ENCODE measurements at regions not wholly inside any gene's neighbourhood (a gene's known extent, or its start where the extent isn't known, plus 50 kb on each side); places are given as distances from the start of the nearest gene placed in this dataset.
"Not testable (repeated sequence)": the region's sequence is repeated elsewhere in the genome, so short reads cannot be mapped to it uniquely, and the experiment has no call there.

DNA sequence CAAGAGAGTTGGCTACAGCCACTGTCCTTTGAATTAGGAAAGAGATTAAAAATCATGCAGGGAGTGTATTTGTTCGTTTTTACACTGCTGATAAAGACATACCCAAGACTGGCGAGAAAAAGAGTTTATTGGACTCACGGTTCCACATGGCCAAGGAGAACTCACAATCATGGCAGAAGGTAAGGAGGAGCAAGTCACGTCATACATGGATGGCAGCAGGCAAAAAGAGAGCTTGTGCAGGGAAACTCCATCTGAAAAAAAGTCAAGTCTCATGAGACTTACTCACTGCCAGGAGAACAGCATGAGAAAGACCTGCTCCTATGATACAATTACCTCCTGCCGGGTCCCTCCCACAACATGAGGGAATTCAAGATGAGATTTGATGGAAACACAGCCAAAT is 1595.2 kb downstream of the KCNT2 start:
- DNase-seq = no peak

GRCh38 chr1:195005338-195005737 is 1602.9 kb downstream of the KCNT2 start:
- no peak for DNase-seq

DNA sequence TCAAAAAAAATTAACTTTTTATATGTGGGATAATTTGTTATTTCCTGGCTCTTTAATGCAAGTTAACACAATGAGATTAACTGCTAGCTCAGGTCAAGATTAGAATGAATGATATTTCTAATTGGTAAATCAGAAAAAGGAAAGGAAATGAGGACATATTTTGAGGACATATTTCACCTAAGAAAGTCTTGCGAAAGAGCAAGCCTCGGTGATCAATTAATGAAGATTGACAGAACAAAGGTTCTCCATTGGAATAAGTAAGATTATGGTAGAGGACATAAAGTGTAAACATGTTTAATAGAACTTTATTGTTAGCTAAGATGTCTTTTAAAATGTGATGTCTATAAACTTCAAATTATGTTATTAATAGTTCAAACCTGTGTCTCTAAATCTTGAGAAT is 1617.8 kb downstream of the KCNT2 start:
- no peak for DNase-seq

DNA sequence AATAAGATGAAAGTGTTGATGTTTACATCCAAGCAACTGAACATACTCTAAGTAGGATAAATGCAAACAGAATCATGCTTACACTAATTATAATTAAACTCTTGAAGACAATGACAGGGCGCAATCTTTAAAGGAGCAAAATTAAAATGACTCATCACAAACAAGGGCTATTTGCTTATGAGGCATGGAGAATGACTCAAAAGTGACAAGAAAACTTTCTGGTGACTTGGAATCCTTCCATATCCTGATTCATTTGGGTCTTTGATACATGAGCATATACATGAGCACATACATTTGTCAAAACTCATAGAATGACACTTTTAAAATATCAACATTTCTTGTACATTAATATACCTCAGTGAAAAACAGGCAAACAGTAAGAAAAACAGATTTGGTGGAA is 1632.3 kb downstream of the KCNT2 start:
- no peak for DNase-seq

- no peak for DNase-seq
Measured at GRCh38 chr1:194968916-194969315, 1639.3 kb downstream of the KCNT2 start.

GRCh38 chr1:194959795-194960194 is 1648.4 kb downstream of the KCNT2 start:
- no peak for DNase-seq

DNA sequence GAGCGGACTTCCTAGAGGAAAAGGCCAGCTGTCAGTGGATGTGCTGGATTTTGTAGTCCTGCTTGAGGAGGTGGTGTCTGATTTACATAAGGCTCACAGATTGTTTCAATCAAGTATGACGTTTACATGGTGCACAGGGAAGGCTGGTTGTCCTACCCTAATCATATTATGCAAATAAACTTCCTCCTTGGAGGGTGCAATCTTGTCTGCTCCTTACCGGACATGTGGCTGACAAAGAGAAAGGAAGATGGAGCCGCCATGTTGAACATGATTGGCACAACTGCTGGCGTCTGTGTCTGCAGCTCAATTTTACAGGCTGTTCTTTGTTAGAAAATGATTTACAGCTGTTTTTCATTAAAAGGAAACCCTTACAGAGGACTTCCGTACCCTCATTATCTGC is 1656.1 kb downstream of the KCNT2 start:
- DNase-seq = no peak

DNA sequence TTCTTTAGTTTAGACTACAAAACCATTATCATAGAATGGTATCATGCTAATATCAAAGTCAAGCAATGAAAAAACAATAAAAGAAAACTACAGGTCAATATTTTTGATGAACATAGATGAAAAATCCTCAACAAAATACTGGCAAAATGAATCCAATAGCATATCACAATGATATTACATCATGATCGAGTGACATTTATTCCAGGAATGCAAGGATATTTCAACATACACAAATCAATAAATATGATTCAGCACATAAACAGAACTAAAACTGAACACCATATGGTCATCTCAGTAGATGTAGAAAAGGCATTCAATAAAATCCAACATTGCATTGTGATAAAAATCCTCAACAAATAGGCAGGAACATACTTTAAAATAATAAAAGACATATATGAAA is 1657.7 kb downstream of the KCNT2 start:
- no peak for DNase-seq

GRCh38 chr1:194940336-194941030 is 1667.8 kb downstream of the KCNT2 start:
- DNase-seq = no peak

- DNase-seq = no peak
Measured at GRCh38 chr1:194935864-194936263, 1672.4 kb downstream of the KCNT2 start.

- DNase-seq = no peak
Measured at GRCh38 chr1:194931166-194931565, 1677.1 kb downstream of the KCNT2 start.

- no peak for DNase-seq
Measured at GRCh38 chr1:194930132-194930531, 1678.1 kb downstream of the KCNT2 start.

GRCh38 chr1:194929357-194929756 is 1678.9 kb downstream of the KCNT2 start:
- DNase-seq = no peak

DNA sequence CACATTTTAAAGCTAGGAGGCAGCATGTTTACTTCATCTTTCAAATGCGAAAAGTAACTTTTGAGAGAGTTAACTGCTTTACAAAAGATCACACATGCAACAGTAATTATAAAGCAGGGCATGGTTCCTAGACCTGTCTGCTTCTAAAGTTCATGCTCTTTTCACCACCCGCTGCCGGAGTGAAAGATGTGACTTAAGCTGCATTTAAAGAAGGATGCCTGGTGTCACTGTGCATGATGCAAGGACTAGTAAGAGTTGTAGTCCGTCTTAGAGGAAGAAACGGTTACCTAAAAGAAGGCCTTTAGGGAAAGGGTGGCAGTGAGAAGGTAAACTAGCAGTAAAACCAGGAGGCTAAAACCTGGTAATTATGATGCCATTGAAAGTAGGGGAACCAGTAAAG is 1689.1 kb downstream of the KCNT2 start:
- no peak for DNase-seq

DNA sequence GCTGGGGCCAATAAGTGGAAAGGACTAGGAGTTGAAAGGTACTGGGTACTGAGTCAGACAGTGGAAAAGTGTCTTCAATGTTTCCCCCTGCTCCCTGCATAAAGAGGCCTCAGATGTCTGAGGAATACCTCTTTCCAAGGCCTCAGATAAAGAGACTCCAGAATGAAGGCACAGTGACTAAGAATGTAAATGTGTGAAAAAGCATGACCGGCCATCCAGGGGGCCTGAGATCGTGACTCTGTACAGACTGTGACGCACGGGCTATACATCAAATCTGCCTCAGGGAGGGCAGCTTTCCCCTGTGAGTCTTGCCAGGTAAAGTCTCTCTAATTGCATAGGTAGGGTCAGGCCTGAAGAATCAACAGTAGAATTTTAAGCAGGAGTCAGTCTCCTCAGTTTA is 1690.5 kb downstream of the KCNT2 start:
- no peak for DNase-seq

- DNase-seq = no peak
Measured at GRCh38 chr1:194908643-194909042, 1699.6 kb downstream of the KCNT2 start.

DNA sequence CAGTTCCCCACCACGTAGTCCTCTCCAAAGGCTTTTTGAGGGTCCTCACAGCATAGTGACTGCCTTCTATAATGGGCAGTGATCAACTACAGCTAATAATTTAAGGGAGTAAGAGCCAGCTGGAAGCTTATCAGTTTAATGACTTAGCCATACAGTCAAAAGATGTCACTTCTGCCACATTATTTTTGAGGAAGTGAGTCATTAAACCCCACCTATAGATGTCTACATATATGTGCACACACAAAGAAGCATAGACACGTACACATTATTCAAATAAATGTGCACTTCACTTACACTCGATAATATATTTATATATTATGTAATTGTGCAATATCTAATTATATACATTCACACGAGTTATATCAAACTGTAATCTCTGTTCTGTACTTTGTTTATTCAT is 1704.7 kb downstream of the KCNT2 start:
- no peak for DNase-seq

DNA sequence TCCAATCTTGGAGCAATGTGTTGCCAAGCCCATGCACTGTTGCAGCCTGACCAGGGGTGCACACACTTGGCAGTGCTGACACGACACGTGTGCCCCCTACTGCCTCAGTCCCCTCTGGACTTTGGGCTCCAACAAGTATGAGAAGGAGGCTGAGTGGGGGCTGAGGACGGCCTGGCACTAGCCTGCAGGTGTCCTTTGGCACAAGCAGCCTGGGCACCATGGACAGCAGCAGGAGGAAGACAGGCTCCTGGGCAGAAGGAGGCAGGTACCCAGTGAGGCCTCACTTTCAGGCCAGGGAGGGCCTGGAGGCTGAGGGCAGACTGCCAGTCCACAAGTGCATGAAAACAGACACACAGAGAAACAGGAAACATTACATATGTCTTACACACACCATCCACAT is 1702.9 kb upstream of the B3GALT2 start:
- no peak for DNase-seq

- no peak for DNase-seq
Measured at GRCh38 chr1:194870860-194871259, 1684.4 kb upstream of the B3GALT2 start.

- DNase-seq = no peak
Measured at GRCh38 chr1:194866153-194866552, 1679.7 kb upstream of the B3GALT2 start.

- DNase-seq = no peak
Measured at GRCh38 chr1:194865383-194865782, 1679.0 kb upstream of the B3GALT2 start.

GRCh38 chr1:194862129-194862528 is 1675.7 kb upstream of the B3GALT2 start:
- no peak for DNase-seq

DNA sequence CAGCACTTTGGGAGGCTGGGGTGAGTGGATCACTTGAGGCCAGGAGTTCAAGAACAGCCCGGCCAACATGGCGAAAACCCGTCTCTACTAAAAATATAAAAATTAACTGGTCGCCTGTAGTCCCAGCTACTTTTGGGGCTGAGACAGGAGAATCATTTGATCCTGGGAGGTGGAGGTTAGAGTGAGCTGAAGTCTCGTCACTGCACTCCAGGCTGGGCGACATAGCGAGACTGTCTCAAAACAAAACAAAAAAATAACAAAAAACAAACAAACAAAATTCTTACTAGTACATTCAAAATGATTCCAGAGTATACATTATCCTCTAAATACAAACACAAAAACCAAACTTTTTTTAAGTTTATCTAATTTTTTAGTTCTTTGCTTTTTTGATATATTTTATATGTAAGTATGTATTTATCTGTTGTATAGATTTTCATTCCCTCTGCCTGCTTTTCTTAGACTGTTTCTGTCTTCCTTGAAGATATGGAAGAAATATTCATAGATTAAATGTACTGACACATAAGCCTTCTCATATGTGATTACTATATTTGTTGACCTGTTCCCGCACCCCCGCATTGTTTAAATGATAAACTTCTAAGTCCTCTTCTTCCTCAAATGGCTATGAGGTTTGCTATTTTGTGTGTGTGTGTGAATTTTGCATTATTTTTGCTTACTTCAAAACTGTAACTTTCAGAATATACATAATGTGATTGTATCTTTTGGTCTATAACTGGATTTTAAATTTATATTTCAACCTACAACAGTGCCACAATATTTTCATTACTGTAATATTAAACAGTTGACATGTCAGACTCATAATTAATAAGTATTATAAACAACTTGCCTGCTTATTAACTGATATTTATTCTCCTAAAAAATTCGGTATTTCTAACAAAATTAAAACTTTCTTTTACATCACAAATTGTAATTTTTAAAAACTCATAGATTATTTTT is 1674.1 kb upstream of the B3GALT2 start:
- DNase-seq = no peak

DNA sequence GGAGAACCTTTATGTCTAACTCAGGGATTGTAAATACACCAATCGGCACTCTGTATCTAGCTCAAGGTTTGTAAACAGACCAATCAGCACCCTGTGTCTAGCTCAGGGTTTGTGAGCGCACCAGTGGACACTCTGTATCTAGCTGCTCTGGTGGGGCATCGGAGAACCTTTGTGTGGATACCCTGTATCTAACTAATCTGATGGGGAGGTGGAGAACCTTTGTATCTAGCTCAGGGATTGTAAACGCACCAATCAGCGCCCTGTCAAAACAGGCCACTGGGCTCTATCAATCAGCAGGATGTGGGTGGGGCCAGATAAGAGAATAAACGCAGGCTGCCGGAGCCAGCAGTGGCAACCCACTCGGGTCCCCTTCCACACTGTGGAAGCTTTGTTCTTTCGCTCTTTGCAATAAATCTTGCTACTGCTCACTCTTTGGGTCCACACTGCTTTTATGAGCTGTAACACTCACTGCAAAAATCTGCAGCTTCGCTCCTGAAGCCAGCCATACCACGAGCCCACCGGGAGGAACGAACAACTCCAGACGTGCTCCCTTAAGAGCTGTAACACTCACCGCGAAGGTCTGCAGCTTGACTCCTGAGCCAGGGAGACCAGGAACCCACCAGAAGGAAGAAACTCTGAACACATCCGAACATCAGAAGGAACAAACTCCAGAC is 1673.2 kb upstream of the B3GALT2 start:
- not testable (repeated sequence) for DNase-seq
